SK-N-SH (cell line): ENCODE measurements at regions not wholly inside any gene's neighbourhood (a gene's known extent, or its start where the extent isn't known, plus 50 kb on each side); places are given as distances from the start of the nearest gene placed in this dataset.

Experiments used
- CTCF ChIA-PET: fragments of 300-600, 350-600 bp; formaldehyde crosslinking; extraction: SDS; loops from one replicate; lab custom pipeline; 2021; lab: Yijun Ruan, JAX
- POLR2A ChIA-PET: fragments of 350-600 bp; sonication (Branson Sonifier 250); formaldehyde crosslinking; extraction: SDS; loops from one replicate; lab custom pipeline; 2020; ENCODE audit warnings: antibody characterized with exemption, inconsistent platforms; lab: Yijun Ruan, JAX
- DNase-seq: peaks from one replicate; pipeline ENCODE4 v3.0.0; 2012
- H2AFZ ChIP-seq: fragments of 200-600 bp; sonication (generic); 2 replicates; pipeline ENCODE4 v1.8.1; 2016; ENCODE audit warnings: antibody characterized with exemption, mild to moderate bottlenecking, low read depth
- H3F3A ChIP-seq: fragments of 200-600 bp; sonication (generic); replicated peaks from 2 replicates; pipeline ENCODE3; 2016; ENCODE audit warnings: antibody characterized with exemption, mild to moderate bottlenecking; ENCODE audit not compliant: insufficient read depth
- H3K27ac ChIP-seq, 2 experiments: fragments of 200-500 bp in 1 of 2; fragments of 200-600 bp in 1 of 2; sonication (Bioruptor generic) in 1 of 2; sonication (generic), shearing (Covaris generic) in 1 of 2; 2 replicates each; pipeline versions ENCODE4 v1.5.1 to v1.6.1; 2014 to 2016; ENCODE audit warnings: low read depth in 2 of 2, inconsistent platforms in 1 of 2, low read length in 1 of 2, mild to moderate bottlenecking in 1 of 2, mixed read lengths in 1 of 2
- H3K27me3 ChIP-seq: fragments of 200-600 bp; sonication (generic), shearing (Covaris generic); 2 replicates; pipeline ENCODE4 v1.6.1; 2016; ENCODE audit warnings: mixed run types; ENCODE audit not compliant: insufficient read depth
- H3K36me3 ChIP-seq, 2 experiments: fragments of 200-500 bp in 1 of 2; fragments of 200-600 bp in 1 of 2; sonication (Bioruptor generic) in 1 of 2; sonication (generic) in 1 of 2; replicated peaks in 1 of 2; 2 replicates each; pipeline versions ENCODE3 to v1.5.1; 2014 to 2016; ENCODE audit warnings: low read length in 1 of 2, mild to moderate bottlenecking in 1 of 2; ENCODE audit not compliant: insufficient read depth in 2 of 2, control insufficient read depth in 1 of 2
- H3K4me1 ChIP-seq, 2 experiments: fragments of 200-500 bp in 1 of 2; fragments of 200-600 bp in 1 of 2; sonication (Bioruptor generic) in 1 of 2; sonication (generic), shearing (Covaris generic) in 1 of 2; 2 replicates each; pipeline versions ENCODE4 v1.5.1 to v1.6.1; 2014 to 2016; ENCODE audit warnings: low read depth in 1 of 2, low read length in 1 of 2, mixed run types in 1 of 2; ENCODE audit not compliant: insufficient read depth in 2 of 2, control insufficient read depth in 1 of 2
- H3K4me2 ChIP-seq: fragments of 200-600 bp; sonication (generic), shearing (Covaris generic); 2 replicates; pipeline ENCODE4 v1.6.1; 2017; ENCODE audit warnings: mixed run types
- H3K4me3 ChIP-seq, 2 experiments: fragments of 200-500 bp in 1 of 2; fragments of 200-600 bp in 1 of 2; sonication (Bioruptor generic) in 1 of 2; sonication (generic), shearing (Covaris generic) in 1 of 2; 2 replicates each; pipeline versions ENCODE4 v1.5.1 to v1.8.1; 2014 to 2016; ENCODE audit warnings: low read depth in 2 of 2, inconsistent platforms in 1 of 2, low read length in 1 of 2, mild to moderate bottlenecking in 1 of 2, mixed read lengths in 1 of 2, moderate library complexity in 1 of 2
- H3K79me2 ChIP-seq: fragments of 200-600 bp; sonication (generic); 2 replicates; pipeline ENCODE4 v1.8.1; 2017; ENCODE audit warnings: mild to moderate bottlenecking; ENCODE audit not compliant: insufficient read depth
- H3K9ac ChIP-seq: fragments of 200-600 bp; sonication (generic); 2 replicates; pipeline ENCODE4 v1.6.1; 2017; ENCODE audit warnings: mixed run types
- H3K9me2 ChIP-seq: fragments of 200-600 bp; sonication (generic); 2 replicates; pipeline ENCODE4 v1.6.1; 2017; ENCODE audit warnings: mixed run types
- H3K9me3 ChIP-seq: fragments of 200-600 bp; sonication (generic); 2 replicates; pipeline ENCODE4 v1.6.1; 2017; ENCODE audit warnings: mixed run types, mild to moderate bottlenecking, moderate library complexity
- H4K20me1 ChIP-seq: fragments of 200-600 bp; sonication (generic); 2 replicates; pipeline ENCODE4 v1.6.1; 2017; ENCODE audit warnings: mild to moderate bottlenecking, mixed run types; ENCODE audit not compliant: insufficient read depth
- CHD2 ChIP-seq: fragments of 150-350 bp; IDR thresholded peaks from 2 replicates; pipeline ENCODE4 v1.6.1; 2018; ENCODE audit warnings: low read length; ENCODE audit not compliant: partially characterized antibody
- EP300 ChIP-seq, 2 experiments: IDR thresholded peaks; 2 replicates each; pipeline versions ENCODE4 v1.4.0 to v1.6.1; 2012; ENCODE audit warnings: borderline replicate concordance in 1 of 2, low read depth in 1 of 2, low read length in 1 of 2
- FOSL2 ChIP-seq: IDR thresholded peaks from 2 replicates; pipeline ENCODE4 v1.4.0; 2012; ENCODE audit warnings: low read depth, mild to moderate bottlenecking, moderate library complexity, borderline replicate concordance
- FOXJ3 ChIP-seq: sonication (generic); formaldehyde crosslinking; IDR thresholded peaks from 2 replicates; pipeline ENCODE4 v1.5.1; 2020; ENCODE audit warnings: mild to moderate bottlenecking, missing genetic modification reagents
- JUND ChIP-seq: IDR thresholded peaks from 2 replicates; pipeline ENCODE4 v1.4.0; 2012
- MAX ChIP-seq: IDR thresholded peaks from 2 replicates; pipeline ENCODE4 v1.4.0; 2012; ENCODE audit warnings: low read depth
- NFIC ChIP-seq: IDR thresholded peaks from 2 replicates; pipeline ENCODE4 v1.4.0; 2012; ENCODE audit warnings: borderline replicate concordance
- NRF1 ChIP-seq: IDR thresholded peaks from 2 replicates; pipeline ENCODE4 v1.6.1; 2012; ENCODE audit warnings: low read depth, mild to moderate bottlenecking, low read length
- PBX3 ChIP-seq: IDR thresholded peaks from 2 replicates; pipeline ENCODE4; 2012
- POLR2AphosphoS5 ChIP-seq: IDR thresholded peaks from 2 replicates; pipeline ENCODE4 v1.6.1; 2012; ENCODE audit warnings: low read depth, low read length
- RAD21 ChIP-seq: IDR thresholded peaks from 2 replicates; pipeline ENCODE4 v1.6.1; 2012; ENCODE audit warnings: mild to moderate bottlenecking, low read length
- REST ChIP-seq: IDR thresholded peaks from 2 replicates; pipeline ENCODE4 v1.6.1; 2012; ENCODE audit warnings: mild to moderate bottlenecking, low read depth, low read length, moderate library complexity
- SIN3A ChIP-seq: IDR thresholded peaks from 2 replicates; pipeline ENCODE4 v1.6.1; 2012; ENCODE audit warnings: low read depth, mild to moderate bottlenecking, low read length, moderate library complexity, borderline replicate concordance
- SMC3 ChIP-seq: IDR thresholded peaks from 2 replicates; pipeline ENCODE4 v1.6.1; 2012; ENCODE audit warnings: low read depth, low read length, improper control_type of control experiment
- TAF1 ChIP-seq: IDR thresholded peaks from 2 replicates; pipeline ENCODE4 v1.6.1; 2012; ENCODE audit warnings: low read depth, mild to moderate bottlenecking, low read length, moderate library complexity, borderline replicate concordance
- TCF12 ChIP-seq: IDR thresholded peaks from 2 replicates; pipeline ENCODE4 v1.4.0; 2012
- TEAD4 ChIP-seq: IDR thresholded peaks from 2 replicates; pipeline ENCODE4 v1.4.0; 2012; ENCODE audit warnings: mild to moderate bottlenecking, borderline replicate concordance; ENCODE audit not compliant: insufficient read depth
- WGBS: methylation state at CpG from one replicate; pipeline ENCODE4 v1.1.6; 2017; ENCODE audit warnings: low lambda C conversion rate; 5-methylcytosine and 5-hydroxymethylcytosine counted together
- TF ChIP-seq, protein P1 (sequence below): fragments of 150-350 bp; IDR thresholded peaks from 2 replicates; pipeline ENCODE4 v1.6.1; 2016; ENCODE audit warnings: mild to moderate bottlenecking, low read depth, low read length
- TF ChIP-seq, protein P2 (sequence below): fragments of 150-350 bp; IDR thresholded peaks from 2 replicates; pipeline ENCODE4 v1.6.1; 2017; ENCODE audit warnings: antibody characterized with exemption, low read length, low read depth, borderline replicate concordance

- TF ChIP-seq TEAD4 (no peak), FOSL2 (no peak), EP300 (IDR thresholded peaks at IDR 0.05; ENCODE audit: borderline replicate concordance in 1 of 2, low read depth in 1 of 2, low read length in 1 of 2) (no peak), SIN3A (no peak), SMC3 (no peak), RAD21 (no peak), CHD2 (no peak), NRF1 (no peak), REST (no peak)
- TF ChIP-seq, all 33 proteins: peak for 0
Measured at GRCh38 chr1:115219927-115220326, 118.1 kb downstream of the NGF start (continued).

- WGBS: 91% methylated on average over 3 of the region's 3 CpGs
- no peak for TF ChIP-seq TCF12
- TF ChIP-seq JUND: no peak
- no peak for TF ChIP-seq FOSL2
- no peak for TF ChIP-seq POLR2AphosphoS5
- TF ChIP-seq NFIC: no peak
- TF ChIP-seq TEAD4: no peak
- TF ChIP-seq, protein P1, sequence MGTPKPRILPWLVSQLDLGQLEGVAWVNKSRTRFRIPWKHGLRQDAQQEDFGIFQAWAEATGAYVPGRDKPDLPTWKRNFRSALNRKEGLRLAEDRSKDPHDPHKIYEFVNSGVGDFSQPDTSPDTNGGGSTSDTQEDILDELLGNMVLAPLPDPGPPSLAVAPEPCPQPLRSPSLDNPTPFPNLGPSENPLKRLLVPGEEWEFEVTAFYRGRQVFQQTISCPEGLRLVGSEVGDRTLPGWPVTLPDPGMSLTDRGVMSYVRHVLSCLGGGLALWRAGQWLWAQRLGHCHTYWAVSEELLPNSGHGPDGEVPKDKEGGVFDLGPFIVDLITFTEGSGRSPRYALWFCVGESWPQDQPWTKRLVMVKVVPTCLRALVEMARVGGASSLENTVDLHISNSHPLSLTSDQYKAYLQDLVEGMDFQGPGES: no peak
- no peak for TF ChIP-seq PBX3
- TF ChIP-seq MAX: no peak
- TF ChIP-seq REST: no peak
- no peak for TF ChIP-seq FOXJ3 (CRISPR knock-in tag)
- TF ChIP-seq, protein P2, sequence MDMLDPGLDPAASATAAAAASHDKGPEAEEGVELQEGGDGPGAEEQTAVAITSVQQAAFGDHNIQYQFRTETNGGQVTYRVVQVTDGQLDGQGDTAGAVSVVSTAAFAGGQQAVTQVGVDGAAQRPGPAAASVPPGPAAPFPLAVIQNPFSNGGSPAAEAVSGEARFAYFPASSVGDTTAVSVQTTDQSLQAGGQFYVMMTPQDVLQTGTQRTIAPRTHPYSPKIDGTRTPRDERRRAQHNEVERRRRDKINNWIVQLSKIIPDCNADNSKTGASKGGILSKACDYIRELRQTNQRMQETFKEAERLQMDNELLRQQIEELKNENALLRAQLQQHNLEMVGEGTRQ: no peak
- no peak for TF ChIP-seq SIN3A
- TF ChIP-seq TAF1: no peak
- H3K4me1 ChIP-seq: peaks cover 0 to 7% of the 10 kb centered on the region in 2 experiments; a peak in 1 of 4 replicates
- H3K9me2 ChIP-seq: no peaks in the 10 kb centered on the region
- ChIA-PET CTCF (interaction anchor here (1.0 to 1.2 kb wide), 2 partner anchors 57 to 80 kb away, joined by 3 read pairs; no protein-coding TSS in a partner anchor), POLR2A (no interaction called here)
- no peaks in the 10 kb centered on the region for H3K9me3 ChIP-seq
- DNase-seq: no peak
- H3K4me2 ChIP-seq: no peak overlapping the region
- H3F3A ChIP-seq: peaks cover 4% of the 10 kb centered on the region
- H3K27ac ChIP-seq: no peak overlapping the region
- no peaks in the 10 kb centered on the region for H3K36me3 ChIP-seq
- no peak overlapping the region for H3K4me3 ChIP-seq
- H3K9ac ChIP-seq: no peak overlapping the region
- no peak overlapping the region for H2AFZ ChIP-seq
- no peaks in the 10 kb centered on the region for H3K79me2 ChIP-seq
- H3K27me3 ChIP-seq: no peaks in the 10 kb centered on the region
- H4K20me1 ChIP-seq: no peaks in the 10 kb centered on the region
Measured at GRCh38 chr1:115218699-115219098, 119.3 kb downstream of the NGF start.
